ENCODE measurements at regions not wholly inside any gene's neighbourhood (a gene's known extent, or its start where the extent isn't known, plus 50 kb on each side); places are given as distances from the start of the nearest gene placed in this dataset.
"Not testable (repeated sequence)": the region's sequence is repeated elsewhere in the genome, so short reads cannot be mapped to it uniquely, and the experiment has no call there.

DNA sequence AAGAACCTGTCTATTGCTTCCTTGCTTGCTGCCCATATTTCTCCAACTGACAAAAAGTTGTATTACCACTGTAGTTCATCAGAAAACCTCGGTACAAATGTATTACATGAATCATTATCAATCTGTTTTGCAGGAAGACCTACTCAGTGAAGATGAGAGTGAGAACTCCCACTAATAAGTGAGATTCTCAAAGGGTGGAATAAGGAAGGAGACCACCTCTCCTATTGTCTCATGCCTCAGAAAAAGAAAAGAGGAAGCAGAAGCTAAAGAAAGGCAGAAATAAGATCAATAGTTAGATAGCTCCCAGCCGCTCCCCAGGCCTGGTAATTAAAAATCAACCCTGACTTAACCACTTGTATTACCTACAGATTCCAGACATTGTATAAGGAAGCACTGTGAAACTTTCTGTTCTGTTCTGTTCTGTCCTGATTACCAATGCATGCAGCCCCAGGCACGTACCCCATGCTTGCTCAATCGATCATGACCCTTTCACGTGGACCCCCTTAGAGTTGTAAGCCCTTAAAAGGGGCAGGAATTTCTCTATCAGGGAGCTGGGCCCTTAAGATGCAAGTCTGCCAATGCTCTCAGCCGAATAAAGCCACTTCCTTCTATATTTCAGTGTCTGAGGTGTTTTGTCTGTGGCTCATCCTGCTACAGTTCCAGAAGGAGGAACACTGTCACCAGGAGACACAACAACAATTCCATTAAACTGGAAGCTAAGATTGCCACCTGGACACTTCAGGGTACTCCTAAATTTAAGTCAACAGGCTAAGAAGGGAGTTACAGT is 152.5 kb upstream of the COX7C start:
- no peak overlapping the region for H3K4me3 ChIP-seq (ENCODE audit: low read depth, low read length)
- TF ChIP-seq, protein P1, sequence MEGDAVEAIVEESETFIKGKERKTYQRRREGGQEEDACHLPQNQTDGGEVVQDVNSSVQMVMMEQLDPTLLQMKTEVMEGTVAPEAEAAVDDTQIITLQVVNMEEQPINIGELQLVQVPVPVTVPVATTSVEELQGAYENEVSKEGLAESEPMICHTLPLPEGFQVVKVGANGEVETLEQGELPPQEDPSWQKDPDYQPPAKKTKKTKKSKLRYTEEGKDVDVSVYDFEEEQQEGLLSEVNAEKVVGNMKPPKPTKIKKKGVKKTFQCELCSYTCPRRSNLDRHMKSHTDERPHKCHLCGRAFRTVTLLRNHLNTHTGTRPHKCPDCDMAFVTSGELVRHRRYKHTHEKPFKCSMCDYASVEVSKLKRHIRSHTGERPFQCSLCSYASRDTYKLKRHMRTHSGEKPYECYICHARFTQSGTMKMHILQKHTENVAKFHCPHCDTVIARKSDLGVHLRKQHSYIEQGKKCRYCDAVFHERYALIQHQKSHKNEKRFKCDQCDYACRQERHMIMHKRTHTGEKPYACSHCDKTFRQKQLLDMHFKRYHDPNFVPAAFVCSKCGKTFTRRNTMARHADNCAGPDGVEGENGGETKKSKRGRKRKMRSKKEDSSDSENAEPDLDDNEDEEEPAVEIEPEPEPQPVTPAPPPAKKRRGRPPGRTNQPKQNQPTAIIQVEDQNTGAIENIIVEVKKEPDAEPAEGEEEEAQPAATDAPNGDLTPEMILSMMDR (IDR thresholded peaks at IDR 0.05; ENCODE audit: low read depth, low read length): no peak
- in situ Hi-C loops (cut with HindIII; ENCODE audit: low sequenced_read_pairs): no loop called here
- DNase-seq (ENCODE audit: low read depth, low spot score): no peak

DNA sequence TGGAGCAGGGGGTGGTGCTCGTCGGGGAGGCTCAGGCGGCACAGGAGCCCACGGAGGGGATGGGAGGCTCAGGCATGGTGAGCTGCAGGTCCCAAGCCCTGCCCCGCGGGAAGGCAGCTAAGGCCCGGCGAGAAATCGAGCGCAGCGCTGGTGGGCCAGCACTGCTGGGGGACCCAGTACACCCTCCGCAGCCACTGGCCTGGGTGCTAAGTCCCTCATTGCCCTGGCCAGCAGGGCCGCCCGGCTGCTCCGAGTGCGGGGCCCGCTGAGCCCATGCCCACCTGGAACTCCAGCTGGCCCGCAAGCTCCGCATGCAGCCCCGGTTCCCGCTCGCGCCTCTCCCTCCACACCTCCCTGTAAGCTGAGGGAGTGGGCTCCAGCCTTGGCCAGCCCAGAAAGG is 151.0 kb upstream of the COX7C start:
- DNase-seq (ENCODE audit: low read depth, low spot score); H3K4me3 ChIP-seq (ENCODE audit: low read depth, low read length); in situ Hi-C loops (cut with HindIII; ENCODE audit: low sequenced_read_pairs): not testable (repeated sequence)

DNA sequence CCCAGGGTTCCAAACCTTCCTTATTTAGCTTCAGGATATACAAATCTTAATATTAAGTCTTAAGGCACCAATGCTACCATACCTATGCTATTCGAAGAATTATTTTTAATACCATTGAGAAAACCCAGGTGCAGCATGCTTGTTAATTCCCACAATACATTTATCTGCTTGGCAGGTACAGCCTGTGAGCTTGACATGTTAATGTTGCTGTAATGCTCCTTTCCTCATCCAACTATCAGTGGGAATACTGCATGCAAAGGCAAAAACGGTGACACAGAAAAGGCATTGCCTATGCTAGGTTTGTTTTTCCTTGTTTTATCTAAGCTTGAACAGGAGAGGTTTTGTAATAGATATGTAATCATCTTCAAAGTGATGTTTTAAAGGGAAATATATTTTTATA is 135.7 kb upstream of the COX7C start:
- TF ChIP-seq, protein P1 (IDR thresholded peaks at IDR 0.05; ENCODE audit: low read depth, low read length): no peak
- in situ Hi-C loops (cut with HindIII; ENCODE audit: low sequenced_read_pairs): no loop called here
- DNase-seq (ENCODE audit: low read depth, low spot score): no peak
- no peak overlapping the region for H3K4me3 ChIP-seq (ENCODE audit: low read depth, low read length)

DNA sequence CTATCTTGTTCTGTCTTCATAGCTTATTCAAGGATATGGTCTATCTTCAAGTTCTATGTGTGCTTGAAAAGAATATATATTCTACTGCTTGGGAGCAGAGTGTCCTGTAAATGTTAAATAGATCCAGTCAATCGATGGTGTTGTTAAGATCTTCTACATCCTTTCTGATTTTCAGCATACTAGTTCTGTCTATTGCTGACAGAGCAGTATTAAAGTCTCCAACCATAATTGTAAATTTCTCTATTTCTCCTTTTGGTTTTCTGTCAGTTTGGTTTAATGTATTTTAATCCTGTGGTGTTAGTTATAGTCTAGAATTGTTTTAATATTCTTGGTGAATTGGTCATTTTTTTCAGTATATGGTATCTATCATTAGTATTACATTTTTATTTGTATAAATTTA is 124.0 kb upstream of the COX7C start:
- in situ Hi-C loops (cut with HindIII; ENCODE audit: low sequenced_read_pairs): no loop called here
- TF ChIP-seq, protein P1 (IDR thresholded peaks at IDR 0.05; ENCODE audit: low read depth, low read length): no peak
- no peak for DNase-seq (ENCODE audit: low read depth, low spot score)
- no peak overlapping the region for H3K4me3 ChIP-seq (ENCODE audit: low read depth, low read length)

DNA sequence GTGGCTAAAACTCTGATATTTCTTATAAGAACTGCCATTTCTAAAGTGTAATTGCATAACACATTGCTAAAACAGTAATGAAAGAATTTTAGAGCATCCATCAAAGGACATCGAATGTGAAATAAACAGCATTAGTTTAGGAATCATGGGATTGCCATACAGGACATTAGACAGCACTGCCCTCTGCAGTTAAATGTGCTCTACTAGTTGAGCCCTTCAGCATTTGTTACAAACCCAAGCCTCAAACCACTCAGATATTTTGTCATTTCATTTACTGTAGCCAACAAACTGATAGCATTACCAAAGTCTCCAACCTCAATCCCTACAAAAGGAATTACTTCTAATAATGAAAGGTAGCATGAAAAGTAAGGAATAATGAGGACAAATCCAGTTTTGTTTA is 116.8 kb upstream of the COX7C start:
- in situ Hi-C loops (cut with HindIII; ENCODE audit: low sequenced_read_pairs): no loop called here
- no peak overlapping the region for H3K4me3 ChIP-seq (ENCODE audit: low read depth, low read length)
- no peak for DNase-seq (ENCODE audit: low read depth, low spot score)
- TF ChIP-seq, protein P1 (IDR thresholded peaks at IDR 0.05; ENCODE audit: low read depth, low read length): no peak

DNA sequence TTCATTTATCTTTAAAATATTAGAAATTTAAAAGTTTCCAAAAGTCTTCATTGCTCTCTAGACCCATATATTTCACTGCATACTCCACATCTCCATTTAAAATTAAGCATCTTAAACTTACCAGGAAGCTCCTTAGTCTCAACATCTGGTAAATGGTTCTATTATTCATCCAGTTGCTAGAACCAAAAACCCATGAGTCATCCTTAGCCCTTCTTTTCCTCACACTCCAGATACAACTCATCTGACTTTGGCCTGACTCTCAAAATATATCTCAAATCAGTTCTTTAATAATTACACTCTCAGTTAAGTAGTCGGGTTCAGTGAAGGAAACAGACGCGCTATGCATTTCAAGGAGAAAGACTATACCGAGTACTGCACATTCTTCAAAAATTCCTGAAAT is 110.2 kb upstream of the COX7C start:
- in situ Hi-C loops (cut with HindIII; ENCODE audit: low sequenced_read_pairs): no loop called here
- TF ChIP-seq, protein P1 (IDR thresholded peaks at IDR 0.05; ENCODE audit: low read depth, low read length): no peak
- H3K4me3 ChIP-seq (ENCODE audit: low read depth, low read length): no peak overlapping the region

DNA sequence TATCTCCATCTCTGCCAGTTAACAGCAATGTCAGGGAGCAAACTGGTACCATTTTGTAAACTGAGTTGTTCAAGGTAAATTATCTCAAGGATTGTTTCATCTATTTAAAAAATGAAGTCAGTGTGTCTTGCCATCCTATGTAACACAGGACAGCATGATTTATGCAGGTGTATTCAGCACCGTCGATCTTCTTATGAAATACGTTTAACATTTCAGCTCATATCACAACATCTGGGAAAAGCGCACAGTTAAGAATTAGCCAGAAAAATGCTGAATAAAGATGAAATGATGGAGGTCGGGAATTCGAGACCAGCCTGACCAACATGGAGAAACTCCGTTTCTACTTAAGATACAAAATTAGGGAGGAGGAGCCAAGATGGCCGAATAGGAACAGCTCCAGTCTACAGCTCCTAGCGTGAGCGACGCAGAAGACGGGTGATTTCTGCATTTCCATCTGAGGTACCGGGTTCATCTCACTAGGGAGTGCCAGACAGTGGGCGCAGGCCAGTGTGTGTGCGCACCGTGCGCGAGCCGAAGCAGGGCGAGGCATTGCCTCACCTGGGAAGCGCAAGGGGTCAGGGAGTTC is 107.3 kb upstream of the COX7C start:
- H3K4me3 ChIP-seq (ENCODE audit: low read depth, low read length); in situ Hi-C loops (cut with HindIII; ENCODE audit: low sequenced_read_pairs): not testable (repeated sequence)

More for the DNA sequence above, 110.2 kb upstream of the COX7C start:
- DNase-seq (ENCODE audit: low read depth, low spot score): no peak

More for the DNA sequence above, 107.3 kb upstream of the COX7C start:
- DNase-seq (ENCODE audit: low read depth, low spot score): not testable (repeated sequence)

All from astrocyte of the spinal cord (primary cell).